Osteoblast (primary cell): ENCODE measurements at regions not wholly inside any gene's neighbourhood (a gene's known extent, or its start where the extent isn't known, plus 50 kb on each side); places are given as distances from the start of the nearest gene placed in this dataset.

Source experiments
- DNase-seq: peaks from one replicate; pipeline ENCODE4 v3.0.0; 2011; ENCODE audit warnings: low spot score, mixed read lengths; ENCODE audit not compliant: insufficient read length; ENCODE audit errors: missing footprints
- H2AFZ ChIP-seq: 2 replicates; pipeline ENCODE4 v1.6.0; 2011; ENCODE audit warnings: mild to moderate bottlenecking, low read length
- H3K27ac ChIP-seq: 2 replicates; pipeline ENCODE4 v1.5.1; 2011; ENCODE audit warnings: mild to moderate bottlenecking, low read depth, low read length, moderate library complexity
- H3K27me3 ChIP-seq: 2 replicates; pipeline ENCODE4 v1.6.0; 2012; ENCODE audit warnings: mild to moderate bottlenecking, control low read depth, inconsistent platforms, low read length, moderate library complexity; ENCODE audit not compliant: insufficient read depth
- H3K36me3 ChIP-seq: 2 replicates; pipeline ENCODE4 v1.5.1; 2011; ENCODE audit warnings: mild to moderate bottlenecking, low read length, control low read depth, moderate library complexity; ENCODE audit not compliant: insufficient read depth
- H3K4me1 ChIP-seq: 2 replicates; pipeline ENCODE4 v1.5.1; 2011; ENCODE audit warnings: mild to moderate bottlenecking, low read length, control low read depth, moderate library complexity; ENCODE audit not compliant: insufficient read depth
- H3K4me2 ChIP-seq: 2 replicates; pipeline ENCODE4 v1.6.0; 2011; ENCODE audit warnings: mild to moderate bottlenecking, low read length; ENCODE audit not compliant: insufficient read depth
- H3K4me3 ChIP-seq: fragments of 200-600 bp; sonication (generic); 3 replicates; pipeline ENCODE4 v1.5.1; 2012; ENCODE audit warnings: mild to moderate bottlenecking, low read length, inconsistent platforms; ENCODE audit not compliant: insufficient read depth
- H3K79me2 ChIP-seq: 2 replicates; pipeline ENCODE4 v1.6.0; 2012; ENCODE audit warnings: mild to moderate bottlenecking, low read length, control low read depth, inconsistent platforms; ENCODE audit not compliant: insufficient read depth
- H3K9me3 ChIP-seq: 2 replicates; pipeline ENCODE4 v1.5.1; 2011; ENCODE audit warnings: low read depth, low read length, control low read depth
- H4K20me1 ChIP-seq: 2 replicates; pipeline ENCODE4 v1.6.0; 2012; ENCODE audit warnings: mild to moderate bottlenecking, low read length, control low read depth; ENCODE audit not compliant: insufficient read depth
- CTCF ChIP-seq: IDR thresholded peaks from 2 replicates; pipeline ENCODE4 v1.5.1; 2011; ENCODE audit warnings: mild to moderate bottlenecking, low read depth, low read length, moderate library complexity; ENCODE audit errors: extremely low read depth

- H2AFZ ChIP-seq: no peak overlapping the region
Measured at GRCh38 chr9:107847978-107848964, 358.7 kb upstream of the KLF4 start.

GRCh38 chr9:107842530-107842929 lies 353.0 kb upstream of the KLF4 start:
- H3K4me2 ChIP-seq: no peak overlapping the region
- H4K20me1 ChIP-seq: no peaks in the 10 kb centered on the region
- no peak for DNase-seq
- H3K27me3 ChIP-seq: no peaks in the 10 kb centered on the region
- H3K4me3 ChIP-seq: no peak overlapping the region
- H2AFZ ChIP-seq: no peak overlapping the region
- no peaks in the 10 kb centered on the region for H3K36me3 ChIP-seq
- H3K9me3 ChIP-seq: no peaks in the 10 kb centered on the region
- no peak for TF ChIP-seq CTCF
- H3K79me2 ChIP-seq: no peaks in the 10 kb centered on the region
- H3K27ac ChIP-seq: no peak overlapping the region
- no peaks in the 10 kb centered on the region for H3K4me1 ChIP-seq

More at GRCh38 chr9:107847978-107848964, 358.7 kb upstream of the KLF4 start:
- Histone ChIP-seq H3K4me2 (peak overlapping the region; percentile 41), H3K27me3 (no peaks in the 10 kb centered on the region), H4K20me1 (no peaks in the 10 kb centered on the region), H3K9me3 (no peaks in the 10 kb centered on the region), H3K27ac (no peak overlapping the region), H3K79me2 (no peaks in the 10 kb centered on the region), H3K4me3 (no peak overlapping the region), H3K36me3 (no peaks in the 10 kb centered on the region), H3K4me1 (peaks cover 9% of the 10 kb centered on the region)
- TF ChIP-seq CTCF: no peak
- peak; percentile 65 for DNase-seq

GRCh38 chr9:107841076-107841475 lies 351.5 kb upstream of the KLF4 start:
- Histone ChIP-seq H3K79me2 (no peaks in the 10 kb centered on the region), H4K20me1 (no peaks in the 10 kb centered on the region)

More at GRCh38 chr9:107841076-107841475, 351.5 kb upstream of the KLF4 start:
- TF ChIP-seq CTCF: no peak
- no peaks in the 10 kb centered on the region for H3K4me1 ChIP-seq
- no peak overlapping the region for H3K4me2 ChIP-seq
- no peaks in the 10 kb centered on the region for H3K9me3 ChIP-seq
- DNase-seq: no peak
- H3K27me3 ChIP-seq: no peaks in the 10 kb centered on the region
- no peak overlapping the region for H3K4me3 ChIP-seq
- no peaks in the 10 kb centered on the region for H3K36me3 ChIP-seq
- no peak overlapping the region for H2AFZ ChIP-seq
- H3K27ac ChIP-seq: no peak overlapping the region
